Left colon (tissue), 2 donors: ENCODE measurements at regions not wholly inside any gene's neighbourhood (a gene's known extent, or its start where the extent isn't known, plus 50 kb on each side); places are given as distances from the start of the nearest gene placed in this dataset.

Source experiments
- ATAC-seq: fragments of 200-7000 bp; cut with Tn5 transposase; one replicate; pipeline ENCODE4 v1.9.1; 2020; ENCODE audit warnings: mild to moderate bottlenecking, moderate library complexity
- DNase-seq, 2 donors: peaks; one replicate each; pipeline ENCODE4 v3.0.0-alpha.2; 2020
- intact Hi-C, 2 donors: fragments of 100-400 bp; cut with DNase I in 1 of 2; cut with micrococcal nuclease in 1 of 2; formaldehyde crosslinking; loops; one replicate each; pipeline versions ENCODE4 v1.11.2 to v1.14.0; 2022; cut with DNase I, micrococcal nuclease
- donor health status: DM: no; HTN: no; CAD: no.
- donor health status: DM: yes; HTN: yes; CAD: no.

GRCh38 chr12:24499151-24500146, 449.5 kb downstream of the BCAT1 start:
- DNase-seq (no peak), ATAC-seq (no peak)
- intact Hi-C loops, result no loop called here

- ATAC-seq (no peak), DNase-seq (no peak)
- intact Hi-C loops, result no loop called here
These were observed 452.1 kb downstream of the BCAT1 start for GRCh38 chr12:24496755-24497154.

GRCh38 chr12:24494401-24494800, 454.5 kb downstream of the BCAT1 start:
- no peak for DNase-seq
- ATAC-seq, result no peak
- intact Hi-C loops, result no loop called here

- intact Hi-C loops, result no loop called here
- DNase-seq (no peak), ATAC-seq (no peak)
These were observed 456.9 kb downstream of the BCAT1 start for GRCh38 chr12:24491968-24492367.

GRCh38 chr12:24489939-24490338, 459.0 kb downstream of the BCAT1 start:
- DNase-seq, result no peak
- intact Hi-C loops, result no loop called here
- no peak for ATAC-seq

GRCh38 chr12:24488906-24489619, 459.8 kb downstream of the BCAT1 start:
- DNase-seq, result no peak
- ATAC-seq, result no peak
- intact Hi-C loops, result no loop called here

- intact Hi-C loops, result no loop called here
- ATAC-seq (no peak), DNase-seq (no peak)
These were observed 460.8 kb downstream of the BCAT1 start for GRCh38 chr12:24488091-24488596.

- DNase-seq (no peak), ATAC-seq (no peak)
- intact Hi-C loops, result no loop called here
These were observed 461.3 kb downstream of the BCAT1 start for GRCh38 chr12:24487606-24488005.

- ATAC-seq (no peak), DNase-seq (no peak)
- intact Hi-C loops, result no loop called here
These were observed 465.2 kb downstream of the BCAT1 start for GRCh38 chr12:24483732-24484131.

- DNase-seq (no peak), ATAC-seq (no peak)
- intact Hi-C loops, result no loop called here
These were observed 465.9 kb downstream of the BCAT1 start for GRCh38 chr12:24482882-24483604.

GRCh38 chr12:24482044-24482443, 466.9 kb downstream of the BCAT1 start:
- ATAC-seq (no peak), DNase-seq (no peak)
- intact Hi-C loops, result no loop called here

- ATAC-seq, result no peak
- intact Hi-C loops, result no loop called here
- no peak for DNase-seq
These were observed 468.0 kb downstream of the BCAT1 start for GRCh38 chr12:24480766-24481449.

- intact Hi-C loops, result no loop called here
- DNase-seq (no peak), ATAC-seq (no peak)
These were observed 469.8 kb downstream of the BCAT1 start for GRCh38 chr12:24479131-24479530.

GRCh38 chr12:24478254-24478653, 470.6 kb downstream of the BCAT1 start:
- DNase-seq (no peak), ATAC-seq (no peak)
- intact Hi-C loops, result no loop called here

GRCh38 chr12:24476310-24476709, 472.6 kb downstream of the BCAT1 start:
- ATAC-seq, result no peak
- intact Hi-C loops, result no loop called here
- DNase-seq, result no peak

GRCh38 chr12:24475337-24475736, 473.6 kb downstream of the BCAT1 start:
- intact Hi-C loops, result no loop called here
- ATAC-seq (no peak), DNase-seq (no peak)

GRCh38 chr12:24473097-24473496, 475.8 kb downstream of the BCAT1 start:
- no peak for ATAC-seq
- DNase-seq, result no peak
- intact Hi-C loops, result no loop called here

GRCh38 chr12:24470050-24470449, 478.9 kb downstream of the BCAT1 start:
- no peak for ATAC-seq
- intact Hi-C loops, result no loop called here
- DNase-seq, result no peak

GRCh38 chr12:24469089-24469488, 479.8 kb downstream of the BCAT1 start:
- ATAC-seq (no peak), DNase-seq (no peak)
- intact Hi-C loops, result no loop called here
